ENCODE measurements at regions not wholly inside any gene's neighbourhood (a gene's known extent, or its start where the extent isn't known, plus 50 kb on each side); places are given as distances from the start of the nearest gene placed in this dataset.

DNA sequence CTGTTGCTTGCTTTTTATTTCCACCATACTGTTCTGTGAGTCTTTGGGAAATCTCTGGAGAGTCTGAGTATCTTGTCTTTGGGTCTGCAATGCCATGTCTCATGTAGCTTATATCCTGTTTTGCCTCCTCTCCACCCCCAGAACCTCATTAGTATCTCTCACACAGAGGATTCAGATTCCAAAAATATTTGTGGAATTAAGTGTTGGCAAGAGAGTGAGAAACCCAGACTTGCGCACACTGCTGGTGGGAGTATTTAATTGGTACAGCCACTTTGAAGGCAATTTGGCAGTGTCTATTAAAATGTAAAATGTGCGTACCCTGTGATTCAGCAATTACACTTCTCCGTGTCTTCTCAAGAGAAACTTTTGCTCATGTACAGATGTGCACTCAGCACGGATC lies 68.6 kb downstream of the ZNF621 start:
- DNase-seq (ENCODE audit: low read depth in 2 of 2), result no peak

- no peak for DNase-seq (ENCODE audit: low read depth in 2 of 2)
These were observed 72.7 kb downstream of the ZNF621 start for GRCh38 chr3:40597441-40597840.

DNA sequence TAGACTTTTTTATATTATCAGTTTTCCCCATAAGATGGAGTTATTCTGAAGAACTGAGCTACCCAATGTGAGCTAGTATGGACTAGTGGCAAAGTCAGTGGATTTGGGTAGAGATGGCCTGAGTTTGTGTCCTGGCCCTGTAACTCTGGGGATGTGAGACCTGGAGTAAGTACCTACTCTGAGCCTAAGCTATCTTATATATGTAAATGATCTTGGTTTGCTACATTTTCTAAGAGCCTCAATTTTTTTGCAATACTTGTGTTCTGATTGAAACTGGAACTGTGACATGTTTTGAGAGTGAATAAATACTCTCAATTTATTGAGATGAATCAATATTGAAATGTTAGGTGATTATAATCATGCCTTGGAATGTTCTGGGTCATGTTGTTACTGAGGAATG lies 73.6 kb downstream of the ZNF621 start:
- DNase-seq (ENCODE audit: low read depth in 2 of 2), result no peak

DNA sequence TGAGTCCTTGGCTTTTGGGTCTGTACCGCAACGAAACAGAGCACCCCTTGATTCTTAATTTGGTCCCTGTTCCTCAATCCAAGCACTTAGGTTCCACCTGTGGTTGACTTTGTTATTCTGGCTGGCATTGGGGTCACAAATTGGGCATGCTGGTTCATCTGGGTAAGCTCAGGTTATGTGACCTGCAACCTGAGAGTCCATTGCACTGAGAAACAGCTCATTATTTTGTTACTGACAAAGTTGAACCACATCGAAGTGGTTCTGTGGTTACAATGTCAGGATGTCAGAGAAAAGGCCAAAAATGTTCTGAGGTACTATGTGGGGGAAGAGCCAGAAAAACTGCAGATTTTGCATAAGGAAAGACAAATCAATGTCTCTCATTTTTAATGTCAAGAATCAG lies 74.2 kb downstream of the ZNF621 start:
- DNase-seq (ENCODE audit: low read depth in 2 of 2), result no peak

GRCh38 chr3:40602778-40603385 lies 78.1 kb downstream of the ZNF621 start:
- DNase-seq (ENCODE audit: low read depth in 2 of 2), result no peak

GRCh38 chr3:40605960-40606359 lies 81.2 kb downstream of the ZNF621 start:
- no peak for DNase-seq (ENCODE audit: low read depth in 2 of 2)

DNA sequence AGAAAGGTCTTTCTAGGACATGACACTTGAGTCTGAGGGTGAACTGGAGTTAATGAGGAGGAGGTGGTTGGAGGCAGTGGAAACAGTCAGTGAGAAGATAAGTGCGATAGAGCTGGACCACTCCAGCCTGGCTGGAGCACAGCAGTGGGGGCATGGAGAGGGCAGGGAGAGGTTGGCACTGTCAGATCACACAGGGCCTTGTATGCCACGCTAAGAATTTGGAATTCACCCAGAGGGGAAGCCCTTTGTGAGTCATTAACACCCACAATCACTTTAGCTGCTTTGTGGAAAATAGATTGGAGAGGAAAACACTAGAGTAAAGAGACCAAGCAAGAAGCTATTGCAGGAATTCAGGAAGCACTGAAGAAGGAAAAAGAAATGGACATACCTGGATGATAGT lies 83.3 kb downstream of the ZNF621 start:
- DNase-seq (ENCODE audit: low read depth in 2 of 2), result no peak

- DNase-seq (ENCODE audit: low read depth in 2 of 2), result no peak
These were observed 88.5 kb downstream of the ZNF621 start for GRCh38 chr3:40613306-40613705.

- no peak for DNase-seq (ENCODE audit: low read depth in 2 of 2)
These were observed 90.6 kb downstream of the ZNF621 start for GRCh38 chr3:40615110-40615915.

DNA sequence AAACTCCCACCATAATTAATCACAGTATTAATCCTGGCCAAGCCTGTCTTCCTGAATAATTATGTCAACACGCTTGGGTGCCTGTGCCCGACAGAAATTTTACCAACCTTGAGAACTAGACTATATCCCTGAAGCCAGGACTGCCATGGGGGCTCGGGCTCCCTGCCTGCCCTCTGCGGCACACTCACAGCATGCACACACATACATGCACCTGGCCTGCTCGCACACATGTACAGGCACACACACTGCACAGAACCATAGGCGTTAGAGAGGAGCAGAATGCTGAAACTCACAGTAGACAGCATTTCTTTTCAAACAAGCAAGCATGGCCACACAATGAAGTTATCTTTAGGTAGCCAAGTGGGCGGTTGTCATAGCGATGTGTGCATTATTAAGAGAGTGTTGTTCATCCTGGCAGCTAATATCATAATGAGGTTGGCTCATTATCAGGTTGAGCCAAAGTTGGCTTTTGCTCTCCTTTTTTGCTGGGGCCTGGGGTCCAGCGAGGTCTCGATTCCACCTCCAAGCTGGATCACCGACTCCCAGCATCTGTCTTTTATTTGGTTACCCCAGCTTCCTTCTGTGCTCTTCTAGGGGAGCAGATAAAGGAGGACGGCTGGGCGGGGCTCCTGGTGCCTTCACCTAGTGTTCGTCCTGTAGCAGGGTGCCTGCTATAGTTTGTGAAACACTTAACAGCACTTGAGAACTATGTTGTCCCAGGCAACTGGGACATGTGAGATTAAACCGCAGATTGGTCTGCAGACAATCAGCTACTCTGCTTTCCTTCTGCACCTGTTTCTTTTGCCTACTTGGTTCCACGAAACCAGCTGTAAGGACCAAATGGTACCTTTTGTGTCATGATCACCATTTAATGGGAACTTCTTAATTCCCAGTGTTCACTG lies 91.4 kb downstream of the ZNF621 start:
- no peak for DNase-seq (ENCODE audit: low read depth in 2 of 2)

DNA sequence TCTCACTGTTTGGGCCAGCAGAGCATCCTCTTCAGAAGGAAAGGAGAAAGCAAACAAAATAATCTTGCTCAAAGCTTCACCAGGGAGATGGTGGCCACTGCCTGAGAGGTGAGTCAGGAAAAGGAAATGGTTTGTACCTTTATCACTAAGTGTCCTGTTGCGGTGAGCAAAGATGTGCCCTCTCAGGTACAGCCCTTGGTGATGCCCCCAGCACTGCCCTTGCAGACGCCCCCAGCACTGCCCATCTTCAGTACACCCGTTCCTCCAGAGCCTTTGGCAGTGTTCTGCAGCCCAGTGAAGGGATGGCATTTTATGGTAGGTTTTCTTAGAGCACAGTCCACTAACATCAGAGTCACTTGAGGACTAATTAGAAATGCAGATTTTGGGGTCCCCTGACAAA lies 92.3 kb downstream of the ZNF621 start:
- DNase-seq (ENCODE audit: low read depth in 2 of 2), result no peak

- DNase-seq (ENCODE audit: low read depth in 2 of 2), result no peak
These were observed 93.4 kb downstream of the ZNF621 start for GRCh38 chr3:40618158-40618557.

DNA sequence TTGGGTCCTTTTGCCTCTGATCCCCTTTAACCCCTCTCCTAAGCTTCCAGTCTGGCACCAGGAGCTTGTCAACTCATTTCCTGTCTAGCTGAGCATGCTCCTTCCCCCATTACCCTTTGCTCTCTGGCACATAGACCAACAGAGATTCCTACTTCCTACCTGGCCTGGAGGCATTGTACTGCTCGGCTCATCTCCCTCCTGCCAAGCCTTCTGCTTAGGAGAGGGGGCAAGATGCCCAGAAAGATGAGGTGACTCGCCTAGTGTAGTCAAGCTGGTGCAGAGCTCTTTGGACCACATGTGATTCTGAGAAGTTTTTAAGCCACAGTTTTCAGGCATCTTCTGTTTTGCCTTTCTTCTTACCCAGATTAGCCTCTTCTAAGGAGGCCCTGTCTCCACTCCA lies 95.4 kb downstream of the ZNF621 start:
- DNase-seq (ENCODE audit: low read depth in 2 of 2), result no peak

GRCh38 chr3:40621252-40621651 lies 96.5 kb downstream of the ZNF621 start:
- DNase-seq (ENCODE audit: low read depth in 2 of 2), result no peak

DNA sequence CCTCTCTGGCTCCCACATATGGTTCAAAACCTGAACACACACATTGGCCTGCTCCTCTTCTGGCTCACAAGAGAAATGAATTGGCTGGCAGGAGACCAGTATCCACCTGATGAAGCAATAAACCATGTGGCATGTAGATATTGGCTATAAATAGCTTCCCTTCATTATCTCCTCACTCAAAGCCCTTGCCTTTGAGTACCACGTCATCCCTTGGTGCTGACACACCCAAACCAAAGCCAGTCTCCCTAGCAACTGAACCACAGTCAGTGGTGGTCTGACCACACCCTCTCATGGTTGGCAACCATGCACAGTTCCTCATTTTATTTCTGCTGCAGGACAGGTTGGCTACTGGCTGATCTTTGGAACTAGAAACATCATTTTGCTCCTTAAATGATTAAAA lies 98.8 kb downstream of the ZNF621 start:
- no peak for DNase-seq (ENCODE audit: low read depth in 2 of 2)

- DNase-seq (ENCODE audit: low read depth in 2 of 2), result no peak
These were observed 99.5 kb downstream of the ZNF621 start for GRCh38 chr3:40624189-40624769.

GRCh38 chr3:40627095-40627494 lies 102.3 kb downstream of the ZNF621 start:
- no peak for DNase-seq (ENCODE audit: low read depth in 2 of 2)

GRCh38 chr3:40628984-40629383 lies 104.2 kb downstream of the ZNF621 start:
- DNase-seq (ENCODE audit: low read depth in 2 of 2), result no peak

GRCh38 chr3:40631341-40631995 lies 106.7 kb downstream of the ZNF621 start:
- no peak for DNase-seq (ENCODE audit: low read depth in 2 of 2)

DNA sequence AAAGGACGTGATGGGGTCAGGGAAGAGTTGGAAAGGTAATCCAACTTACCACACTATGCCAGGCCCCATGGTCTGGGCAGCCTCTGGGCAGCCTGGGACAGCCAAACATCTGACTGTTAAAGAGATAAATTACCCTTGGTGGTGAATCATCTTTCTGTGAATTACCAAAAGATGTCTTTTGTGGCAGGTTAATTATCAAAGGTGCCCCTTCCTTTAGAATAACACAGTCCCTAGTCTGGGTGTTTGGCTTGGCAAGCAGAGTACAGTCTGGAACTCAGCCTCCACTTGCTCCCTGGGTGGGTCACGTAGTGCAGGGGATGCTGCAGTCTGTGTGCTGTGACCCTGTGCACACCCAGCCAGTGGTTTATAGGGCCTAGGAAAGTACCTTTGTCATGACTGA lies 113.1 kb downstream of the ZNF621 start:
- no peak for DNase-seq (ENCODE audit: low read depth in 2 of 2)

GRCh38 chr3:40639006-40639405 lies 114.2 kb downstream of the ZNF621 start:
- no peak for DNase-seq (ENCODE audit: low read depth in 2 of 2)

GRCh38 chr3:40642812-40643211 lies 118.1 kb downstream of the ZNF621 start:
- DNase-seq (ENCODE audit: low read depth in 2 of 2), result no peak

Measured in stimulated activated CD8-positive, alpha-beta memory T cell treated with anti-CD3 and anti-CD28 coated beads, Interleukin-2, amount 100 ng/mL, for 1 hour (primary cell).